ENCODE measurements at regions not wholly inside any gene's neighbourhood (a gene's known extent, or its start where the extent isn't known, plus 50 kb on each side); places are given as distances from the start of the nearest gene placed in this dataset.
"Not testable (repeated sequence)": the region's sequence is repeated elsewhere in the genome, so short reads cannot be mapped to it uniquely, and the experiment has no call there.

DNA sequence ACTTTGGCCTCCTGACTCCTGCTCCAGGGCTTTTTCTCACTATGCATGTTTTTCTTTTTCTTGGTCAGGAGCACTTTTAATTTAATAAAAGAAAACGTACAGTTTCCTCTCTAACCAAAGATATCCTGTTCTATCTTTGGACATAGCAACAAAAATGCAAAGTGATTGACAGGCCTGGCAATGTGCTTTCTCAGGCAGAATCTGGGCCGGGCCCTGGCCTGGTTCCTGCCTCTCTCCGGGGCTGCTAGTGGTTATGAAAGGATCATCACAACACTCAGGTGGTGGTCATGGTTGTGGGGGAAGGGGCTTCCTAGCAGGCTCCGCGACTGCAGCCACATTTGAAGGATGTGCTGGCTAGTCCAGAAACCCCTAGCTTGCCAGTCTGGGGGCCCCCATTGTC is 85.8 kb upstream of the USP24 start:
- Histone ChIP-seq H3K36me3 (ENCODE audit: control insufficient read depth in 2 of 3, insufficient read depth in 3 of 3, low read length in 3 of 3) (no peaks in the 10 kb centered on the region), H3K27me3 (ENCODE audit: control insufficient read depth, insufficient read depth, low read length) (no peaks in the 10 kb centered on the region), H3K4me3 (ENCODE audit: low read length in 3 of 3) (no peak overlapping the region), H3K27ac (ENCODE audit: low read depth in 2 of 2, low read length in 2 of 2) (no peak overlapping the region), H3K4me1 (ENCODE audit: control insufficient read depth in 2 of 3, insufficient read depth in 2 of 3, low read depth in 1 of 3, low read length in 3 of 3) (no peaks in the 10 kb centered on the region), H3K9ac (ENCODE audit: low read length in 3 of 3) (no peak overlapping the region), H3K9me3 (ENCODE audit: control insufficient read depth in 2 of 3, insufficient read depth in 1 of 3, low read length in 3 of 3) (no peaks in the 10 kb centered on the region)
- DNase-seq (no peak), FAIRE-seq (no peak)
- TF ChIP-seq, protein P1, sequence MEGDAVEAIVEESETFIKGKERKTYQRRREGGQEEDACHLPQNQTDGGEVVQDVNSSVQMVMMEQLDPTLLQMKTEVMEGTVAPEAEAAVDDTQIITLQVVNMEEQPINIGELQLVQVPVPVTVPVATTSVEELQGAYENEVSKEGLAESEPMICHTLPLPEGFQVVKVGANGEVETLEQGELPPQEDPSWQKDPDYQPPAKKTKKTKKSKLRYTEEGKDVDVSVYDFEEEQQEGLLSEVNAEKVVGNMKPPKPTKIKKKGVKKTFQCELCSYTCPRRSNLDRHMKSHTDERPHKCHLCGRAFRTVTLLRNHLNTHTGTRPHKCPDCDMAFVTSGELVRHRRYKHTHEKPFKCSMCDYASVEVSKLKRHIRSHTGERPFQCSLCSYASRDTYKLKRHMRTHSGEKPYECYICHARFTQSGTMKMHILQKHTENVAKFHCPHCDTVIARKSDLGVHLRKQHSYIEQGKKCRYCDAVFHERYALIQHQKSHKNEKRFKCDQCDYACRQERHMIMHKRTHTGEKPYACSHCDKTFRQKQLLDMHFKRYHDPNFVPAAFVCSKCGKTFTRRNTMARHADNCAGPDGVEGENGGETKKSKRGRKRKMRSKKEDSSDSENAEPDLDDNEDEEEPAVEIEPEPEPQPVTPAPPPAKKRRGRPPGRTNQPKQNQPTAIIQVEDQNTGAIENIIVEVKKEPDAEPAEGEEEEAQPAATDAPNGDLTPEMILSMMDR (IDR thresholded peaks at IDR 0.05; ENCODE audit: borderline replicate concordance, extremely low read depth, insufficient read depth), result no peak
- intact Hi-C loops (cut with DNase I), result no loop called here

DNA sequence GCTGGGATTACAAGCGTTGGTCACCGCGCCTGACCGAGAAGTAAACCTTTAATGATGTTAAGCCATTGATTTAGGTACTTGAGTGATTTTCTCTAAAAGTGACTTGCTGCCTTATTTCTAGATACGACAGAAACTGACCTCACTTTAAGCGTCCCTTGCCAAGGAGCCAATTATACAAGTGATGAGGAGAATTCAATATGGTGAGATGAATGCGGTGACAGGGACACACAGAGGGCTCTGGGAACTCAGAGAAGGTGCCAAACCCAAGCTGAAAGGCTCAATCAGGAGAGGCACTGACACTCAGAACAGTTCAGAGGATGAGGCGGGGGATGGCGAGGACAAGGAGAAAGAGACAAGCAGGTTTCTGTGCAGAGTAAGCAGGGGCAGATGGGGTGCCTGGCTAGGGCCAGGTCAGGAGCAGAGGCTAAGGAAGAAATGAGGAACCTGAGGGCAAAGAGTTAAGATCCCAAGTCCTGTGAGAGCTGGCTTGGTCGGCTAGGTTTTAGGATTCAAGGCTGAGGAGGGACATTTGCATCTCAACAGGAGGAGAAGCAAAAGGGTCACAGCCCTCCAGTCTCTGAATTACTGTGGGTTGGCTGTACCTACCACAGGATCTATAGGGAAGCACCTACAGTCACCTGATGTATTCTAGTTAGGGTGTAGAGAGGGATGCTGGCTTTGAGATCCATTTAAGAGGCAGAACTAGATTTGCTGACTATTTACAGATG is 83.2 kb upstream of the USP24 start:
- intact Hi-C loops (cut with DNase I), result no loop called here

DNA sequence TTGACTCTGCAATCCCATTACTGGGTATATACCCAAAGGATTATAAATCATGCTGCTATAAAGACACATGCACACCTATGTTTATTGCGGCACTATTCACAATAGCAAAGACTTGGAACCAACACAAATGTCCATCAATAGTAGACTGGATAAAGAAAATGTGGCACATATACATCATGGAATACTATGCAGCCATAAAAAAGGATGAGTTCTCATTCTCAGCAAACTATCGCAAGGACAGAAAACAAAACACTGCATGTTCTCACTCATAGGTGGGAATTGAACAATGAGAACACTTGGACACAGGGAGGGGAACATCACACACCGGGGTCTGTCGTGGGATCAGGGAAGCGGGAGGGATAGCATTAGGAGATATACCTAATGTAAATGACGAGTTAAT is 81.1 kb upstream of the USP24 start:
- H3K9me3 ChIP-seq (ENCODE audit: control insufficient read depth in 2 of 3, insufficient read depth in 1 of 3, low read length in 3 of 3); H3K36me3 ChIP-seq (ENCODE audit: control insufficient read depth in 2 of 3, insufficient read depth in 3 of 3, low read length in 3 of 3); H3K4me1 ChIP-seq (ENCODE audit: control insufficient read depth in 2 of 3, insufficient read depth in 2 of 3, low read depth in 1 of 3, low read length in 3 of 3); DNase-seq; H3K4me3 ChIP-seq (ENCODE audit: low read length in 3 of 3); FAIRE-seq; H3K27ac ChIP-seq (ENCODE audit: low read depth in 2 of 2, low read length in 2 of 2); H3K27me3 ChIP-seq (ENCODE audit: control insufficient read depth, insufficient read depth, low read length); intact Hi-C loops (cut with DNase I); H3K9ac ChIP-seq (ENCODE audit: low read length in 3 of 3): not testable (repeated sequence)

More for the DNA sequence above, 83.2 kb upstream of the USP24 start:
- Histone ChIP-seq H3K27ac (ENCODE audit: low read depth in 2 of 2, low read length in 2 of 2) (no peak overlapping the region), H3K27me3 (ENCODE audit: control insufficient read depth, insufficient read depth, low read length) (no peaks in the 10 kb centered on the region), H3K9ac (ENCODE audit: low read length in 3 of 3) (no peak overlapping the region), H3K4me1 (ENCODE audit: control insufficient read depth in 2 of 3, insufficient read depth in 2 of 3, low read depth in 1 of 3, low read length in 3 of 3) (no peaks in the 10 kb centered on the region), H3K9me3 (ENCODE audit: control insufficient read depth in 2 of 3, insufficient read depth in 1 of 3, low read length in 3 of 3) (no peaks in the 10 kb centered on the region), H3K4me3 (ENCODE audit: low read length in 3 of 3) (no peak overlapping the region), H3K36me3 (ENCODE audit: control insufficient read depth in 2 of 3, insufficient read depth in 3 of 3, low read length in 3 of 3) (no peaks in the 10 kb centered on the region)
- no peak for FAIRE-seq
- TF ChIP-seq, protein P1 (IDR thresholded peaks at IDR 0.05; ENCODE audit: borderline replicate concordance, extremely low read depth, insufficient read depth), result no peak
- DNase-seq, result no peak

DNA sequence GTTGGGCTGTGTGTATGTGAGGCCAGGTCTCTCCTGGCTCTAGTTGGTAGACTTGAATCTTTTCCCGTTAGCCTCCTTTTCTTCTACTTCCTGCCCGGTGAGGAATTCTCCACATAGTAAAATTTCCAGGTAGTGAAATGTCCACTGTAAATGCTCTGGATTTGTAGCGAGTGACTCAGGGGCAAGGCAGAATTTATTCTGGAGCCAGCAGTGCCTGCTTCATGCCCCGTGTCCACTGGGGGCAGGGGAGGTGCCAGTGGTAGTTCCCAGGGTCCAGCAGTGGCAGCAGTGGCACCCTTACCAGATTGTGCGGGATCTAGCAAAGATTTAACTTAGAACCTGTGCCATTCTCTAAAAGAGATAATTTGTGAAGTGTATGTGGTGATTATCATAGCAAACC is 74.5 kb upstream of the USP24 start:
- no peak overlapping the region for H3K27ac ChIP-seq (ENCODE audit: low read depth in 2 of 2, low read length in 2 of 2)
- FAIRE-seq, result no peak
- no peak overlapping the region for H3K9ac ChIP-seq (ENCODE audit: low read length in 3 of 3)
- H3K36me3 ChIP-seq (ENCODE audit: control insufficient read depth in 2 of 3, insufficient read depth in 3 of 3, low read length in 3 of 3), result no peaks in the 10 kb centered on the region
- intact Hi-C loops (cut with DNase I), result loop anchor here (5.0 kb wide), 1 partner anchor 1298 kb away; no protein-coding TSS in a partner anchor
- no peaks in the 10 kb centered on the region for H3K27me3 ChIP-seq (ENCODE audit: control insufficient read depth, insufficient read depth, low read length)
- TF ChIP-seq, protein P1 (IDR thresholded peaks at IDR 0.05; ENCODE audit: borderline replicate concordance, extremely low read depth, insufficient read depth), result no peak
- H3K9me3 ChIP-seq (ENCODE audit: control insufficient read depth in 2 of 3, insufficient read depth in 1 of 3, low read length in 3 of 3), result no peaks in the 10 kb centered on the region
- H3K4me3 ChIP-seq (ENCODE audit: low read length in 3 of 3), result no peak overlapping the region
- H3K4me1 ChIP-seq (ENCODE audit: control insufficient read depth in 2 of 3, insufficient read depth in 2 of 3, low read depth in 1 of 3, low read length in 3 of 3), result no peaks in the 10 kb centered on the region
- DNase-seq, result no peak

All from kidney (tissue), 13 donors.